B cell (primary cell): ENCODE measurements at regions not wholly inside any gene's neighbourhood (a gene's known extent, or its start where the extent isn't known, plus 50 kb on each side); places are given as distances from the start of the nearest gene placed in this dataset.

Source experiments
- ATAC-seq: fragments of 200-7000 bp; cut with Tn5 transposase; one replicate; pipeline ENCODE4 v1.10.0; 2021; ENCODE audit warnings: low read depth, mild to moderate bottlenecking, moderate number of reproducible peaks, moderate library complexity
- CTCF ChIA-PET: fragments of 350-600 bp; sonication (Branson Sonifier 250); formaldehyde crosslinking; loops from one replicate; lab custom pipeline; 2021; ENCODE audit warnings: antibody characterized with exemption, inconsistent platforms; lab: Charles Lee
- POLR2A ChIA-PET: fragments of 350-600 bp; sonication (Branson Sonifier 250); formaldehyde crosslinking; loops from one replicate; lab custom pipeline; 2021; ENCODE audit warnings: antibody characterized with exemption; lab: Charles Lee
- DNase-seq: peaks from one replicate; pipeline ENCODE4 v3.0.0; 2013
- H2AFZ ChIP-seq: 2 replicates; pipeline ENCODE4 v1.6.1; 2012; ENCODE audit warnings: mild to moderate bottlenecking, low read depth, low read length; ENCODE audit not compliant: insufficient read depth, poor library complexity, severe bottlenecking
- H3K27ac ChIP-seq, 2 donors: 1 replicate in 1 of 2; 2 replicates in 1 of 2; pipeline ENCODE4 v1.5.1; 2012 to 2013; ENCODE audit warnings: low read length in 2 of 2, mild to moderate bottlenecking in 2 of 2, moderate library complexity in 1 of 2
- H3K27me3 ChIP-seq, 4 experiments: fragments of 200-600 bp in 1 of 4; sonication (generic) in 1 of 4; replicated peaks in 1 of 4; 1 replicate in 2 of 4; 2 replicates in 2 of 4; pipeline versions ENCODE4 v1.6.1 to v1.7.0; 2013 to 2016; ENCODE audit warnings: low read length in 3 of 4, mild to moderate bottlenecking in 2 of 4, mixed read lengths in 1 of 4, moderate library complexity in 1 of 4; ENCODE audit not compliant: insufficient read depth in 4 of 4, control insufficient read depth in 3 of 4; ENCODE audit errors: control extremely low read depth in 1 of 4
- H3K36me3 ChIP-seq, 2 experiments: replicated peaks in 1 of 2; 1 replicate in 1 of 2; 2 replicates in 1 of 2; pipeline versions ENCODE4 v1.6.1 to v1.7.1; 2013; ENCODE audit warnings: low read length in 1 of 2; ENCODE audit not compliant: insufficient read depth in 2 of 2, control insufficient read depth in 1 of 2; ENCODE audit errors: control extremely low read depth in 1 of 2, extremely low read depth in 1 of 2
- H3K4me1 ChIP-seq, 2 donors: fragments of 200-600 bp in 1 of 2; sonication (generic) in 1 of 2; 1 replicate in 1 of 2; 2 replicates in 1 of 2; pipeline versions ENCODE4 v1.5.1 to v1.6.1; 2013 to 2017; ENCODE audit warnings: low read length in 2 of 2; ENCODE audit not compliant: control insufficient read depth in 2 of 2, insufficient read depth in 2 of 2
- H3K4me2 ChIP-seq: replicated peaks from 2 replicates; pipeline ENCODE3; 2012; ENCODE audit warnings: mild to moderate bottlenecking, low read depth, low read length; ENCODE audit not compliant: poor library complexity, severe bottlenecking
- H3K4me3 ChIP-seq, 5 experiments: fragments of 200-600 bp in 1 of 5; sonication (generic) in 1 of 5; 1 replicate in 3 of 5; 2 replicates in 2 of 5; pipeline versions ENCODE4 v1.5.1 to v1.7.0; 2011 to 2016; ENCODE audit warnings: low read length in 4 of 5, mild to moderate bottlenecking in 4 of 5, low read depth in 2 of 5, control low read depth in 1 of 5, moderate library complexity in 1 of 5; ENCODE audit not compliant: insufficient read depth in 1 of 5; ENCODE audit errors: control extremely low read depth in 1 of 5, extremely low read depth in 1 of 5
- H3K79me2 ChIP-seq: fragments of 200-600 bp; sonication (generic); one replicate; pipeline ENCODE4 v1.6.0; 2016; ENCODE audit warnings: low read length; ENCODE audit not compliant: control insufficient read depth, insufficient read depth
- H3K9ac ChIP-seq: fragments of 200-600 bp; sonication (generic); 2 replicates; pipeline ENCODE4 v1.6.1; 2017; ENCODE audit warnings: mild to moderate bottlenecking, low read length, moderate library complexity
- H3K9me3 ChIP-seq, 3 donors: one replicate each; pipeline versions ENCODE4 v1.6.1 to v1.7.1; 2013; ENCODE audit warnings: low read length in 2 of 3; ENCODE audit not compliant: control insufficient read depth in 2 of 3, insufficient read depth in 1 of 3; ENCODE audit errors: control extremely low read depth in 1 of 3
- H4K20me1 ChIP-seq: 2 replicates; pipeline ENCODE4 v1.6.0; 2012; ENCODE audit warnings: mild to moderate bottlenecking, low read length; ENCODE audit not compliant: insufficient read depth, control insufficient read depth, poor library complexity, severe bottlenecking
- H3K27ac Mint-ChIP-seq: one replicate; pipeline ENCODE4 v1.8.0; 2021; ENCODE audit warnings: mixed read lengths
- H3K27me3 Mint-ChIP-seq: one replicate; pipeline ENCODE4 v1.8.0; 2021; ENCODE audit warnings: mixed read lengths
- H3K4me1 Mint-ChIP-seq: one replicate; pipeline ENCODE4 v1.8.0; 2021; ENCODE audit warnings: mixed read lengths
- H3K4me3 Mint-ChIP-seq: one replicate; pipeline ENCODE4 v1.8.0; 2021; ENCODE audit warnings: mixed read lengths
- H3K9me3 Mint-ChIP-seq: one replicate; pipeline ENCODE4 v1.8.0; 2022; ENCODE audit warnings: mixed read lengths; ENCODE audit not compliant: insufficient read depth
- CTCF ChIP-seq: fragments of 200-600 bp; IDR thresholded peaks from one replicate; pipeline ENCODE4 v1.8.0; 2022; ENCODE audit warnings: antibody characterized with exemption, mild to moderate bottlenecking
- EZH2 ChIP-seq: IDR thresholded peaks from 2 replicates; pipeline ENCODE4 v1.6.1; 2012; ENCODE audit warnings: borderline replicate concordance, low read depth, mild to moderate bottlenecking, moderate library complexity, low read length; ENCODE audit not compliant: insufficient read depth, poor library complexity, severe bottlenecking
- WGBS: methylation state at CpG from one replicate; pipeline ENCODE4 v1.1.5; 2013; ENCODE audit warnings: missing lambda C conversion rate; ENCODE audit not compliant: insufficient coverage; 5-methylcytosine and 5-hydroxymethylcytosine counted together
- intact Hi-C: fragments of 100-400 bp; cut with micrococcal nuclease; formaldehyde crosslinking; loops from one replicate; pipeline ENCODE4 v1.10.0; 2022

GRCh38 chr7:110480964-110481363 is 610.0 kb upstream of the LRRN3 start:
- H3K27me3 ChIP-seq = no peaks in the 10 kb centered on the region
- Mint-ChIP-seq H3K4me1 (no peaks in the 10 kb centered on the region), H3K4me3 (no peak overlapping the region), H3K27ac (no peak overlapping the region), H3K9me3 (peaks cover 13% of the 10 kb centered on the region), H3K27me3 (no peaks in the 10 kb centered on the region)
- intact Hi-C loops = no loop called here
- WGBS = 43% methylated on average over 1 of the region's 2 CpGs
- no peaks in the 10 kb centered on the region for H3K4me1 ChIP-seq
- H3K9ac ChIP-seq = no peak overlapping the region
- H3K4me2 ChIP-seq = no peak overlapping the region
- TF ChIP-seq EZH2 = no peak
- no peak for TF ChIP-seq CTCF
- no peaks in the 10 kb centered on the region for H4K20me1 ChIP-seq
- peaks cover 0 to 10% (median 0%) of the 10 kb centered on the region in 3 donors for H3K9me3 ChIP-seq
- ChIA-PET POLR2A (no interaction called here), CTCF (no interaction called here)
- H3K27ac ChIP-seq = no peak overlapping the region
- ATAC-seq (no peak), DNase-seq (no peak)
- no peaks in the 10 kb centered on the region for H3K36me3 ChIP-seq
- no peak overlapping the region for H2AFZ ChIP-seq
- H3K79me2 ChIP-seq = no peaks in the 10 kb centered on the region
- no peak overlapping the region for H3K4me3 ChIP-seq

GRCh38 chr7:110483553-110483952 is 607.4 kb upstream of the LRRN3 start:
- no peak for DNase-seq
- no CpG with 5 or more reads among the region's 3 CpGs for WGBS
- no peak overlapping the region for H2AFZ ChIP-seq

More at GRCh38 chr7:110483553-110483952, 607.4 kb upstream of the LRRN3 start:
- TF ChIP-seq EZH2 (no peak), CTCF (no peak)
- Histone ChIP-seq H4K20me1 (no peaks in the 10 kb centered on the region), H3K36me3 (no peaks in the 10 kb centered on the region), H3K4me1 (no peaks in the 10 kb centered on the region), H3K79me2 (no peaks in the 10 kb centered on the region), H3K4me2 (no peak overlapping the region), H3K27ac (no peak overlapping the region), H3K27me3 (no peaks in the 10 kb centered on the region), H3K9me3 (peaks cover 0 to 10% (median 0%) of the 10 kb centered on the region in 3 donors), H3K9ac (no peak overlapping the region), H3K4me3 (no peak overlapping the region)
- CTCF ChIA-PET = no interaction called here
- Mint-ChIP-seq H3K27ac (no peak overlapping the region), H3K9me3 (peaks cover 13% of the 10 kb centered on the region), H3K4me3 (no peak overlapping the region), H3K27me3 (no peaks in the 10 kb centered on the region), H3K4me1 (no peaks in the 10 kb centered on the region)
- POLR2A ChIA-PET = no interaction called here
- no peak for ATAC-seq
- intact Hi-C loops = no loop called here
